ENCODE measurements at regions not wholly inside any gene's neighbourhood (a gene's known extent, or its start where the extent isn't known, plus 50 kb on each side); places are given as distances from the start of the nearest gene placed in this dataset.
A peak's percentile ranks its signal among the peaks of the same experiment; 100 is the strongest.

- TF ChIP-seq FOXA1 (IDR thresholded peaks at IDR 0.05) (no peak), RAD21 (IDR thresholded peaks at IDR 0.05) (no peak), SP1 (IDR thresholded peaks at IDR 0.05) (no peak), ZBTB33 (IDR thresholded peaks at IDR 0.05) (no peak), MAX (IDR thresholded peaks at IDR 0.05) (no peak), NR2F2 (IDR thresholded peaks at IDR 0.05) (no peak), RXRA (IDR thresholded peaks at IDR 0.05) (no peak), REST (IDR thresholded peaks at IDR 0.05) (no peak), HNF4A (conservative IDR thresholded peaks at IDR 0.05) (no peak), TAF1 (conservative IDR thresholded peaks at IDR 0.05) (no peak), CTCF (IDR thresholded peaks at IDR 0.05; ENCODE audit: low read depth, low read length, missing input control) (no peak), JUND (IDR thresholded peaks at IDR 0.05) (no peak), GABPA (IDR thresholded peaks at IDR 0.05 in 1 of 2, conservative IDR thresholded peaks at IDR 0.05 in 1 of 2) (no peak), YY1 (IDR thresholded peaks at IDR 0.05) (no peak), ATF3 (IDR thresholded peaks at IDR 0.05) (no peak), EGR1 (IDR thresholded peaks at IDR 0.05; ENCODE audit: low read depth in 2 of 2) (no peak), HNF4G (IDR thresholded peaks at IDR 0.05) (no peak), FOXA2 (IDR thresholded peaks at IDR 0.05) (no peak)
- no peaks in the 10 kb centered on the region for H3K4me1 ChIP-seq (ENCODE audit: control insufficient read depth in 4 of 4, insufficient read depth in 4 of 4, low read length in 3 of 4)
- peak; percentile 1 for DNase-seq (ENCODE audit: low spot score)
- H3K9ac ChIP-seq (ENCODE audit: low read depth in 1 of 2, low read length in 2 of 2) = no peak overlapping the region
- no peak overlapping the region for H3K4me3 ChIP-seq (ENCODE audit: low read depth in 1 of 3, low read length in 3 of 3)
- H3K27me3 ChIP-seq (ENCODE audit: control insufficient read depth in 4 of 4, insufficient read depth in 4 of 4, low read length in 3 of 4) = no peaks in the 10 kb centered on the region
- no peaks in the 10 kb centered on the region for H3K9me3 ChIP-seq (ENCODE audit: control insufficient read depth in 4 of 4, low read length in 3 of 4)
- H3K27ac ChIP-seq (ENCODE audit: low read depth in 1 of 2, low read length in 2 of 2) = no peak overlapping the region
- H3K36me3 ChIP-seq (ENCODE audit: control insufficient read depth in 4 of 4, insufficient read depth in 3 of 4, low read depth in 1 of 4, low read length in 3 of 4) = no peaks in the 10 kb centered on the region
- 96% methylated on average over 4 of the region's 4 CpGs for WGBS
Observed at GRCh38 chr2:128775914-128776285, 457.2 kb upstream of the HS6ST1 start.

Data from liver (tissue), 8 donors.